ENCODE measurements at regions not wholly inside any gene's neighbourhood (a gene's known extent, or its start where the extent isn't known, plus 50 kb on each side); places are given as distances from the start of the nearest gene placed in this dataset.

DNA sequence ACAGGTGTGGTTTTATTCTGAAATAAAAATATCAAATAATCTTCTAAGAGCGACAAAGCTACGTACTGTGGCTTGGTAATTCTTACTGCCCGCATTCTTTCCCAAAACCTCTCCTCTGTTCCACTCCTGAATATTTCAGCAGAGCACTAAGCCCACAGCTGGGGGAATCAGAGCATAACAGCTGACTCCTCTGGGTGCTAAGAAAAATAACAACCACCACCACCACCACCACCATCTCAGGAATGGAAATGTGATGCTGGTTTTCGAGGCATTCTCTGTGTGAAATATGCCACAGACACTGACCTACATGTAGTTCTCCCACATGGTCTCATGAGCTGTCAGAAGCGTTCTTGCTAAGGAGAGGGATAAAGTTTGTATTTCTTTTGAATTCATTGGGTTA lies 183.7 kb downstream of the BMP4 start:
- DNase-seq (ENCODE audit: low spot score): no peak
- Histone ChIP-seq H3K79me2 (replicated peaks; ENCODE audit: insufficient read depth) (no peaks in the 10 kb centered on the region), H3K4me2 (no peak overlapping the region), H2AFZ (no peak overlapping the region), H3K36me3 (ENCODE audit: insufficient read depth) (no peaks in the 10 kb centered on the region), H3K27me3 (ENCODE audit: insufficient read depth) (no peaks in the 10 kb centered on the region), H3K4me3 (no peak overlapping the region), H3K27ac (ENCODE audit: low read depth) (no peak overlapping the region), H3K9me2 (ENCODE audit: insufficient read depth) (no peaks in the 10 kb centered on the region), H3F3A (replicated peaks; ENCODE audit: low read depth) (no peaks in the 10 kb centered on the region), H4K20me1 (replicated peaks; ENCODE audit: insufficient read depth) (no peaks in the 10 kb centered on the region), H3K4me1 (ENCODE audit: insufficient read depth) (no peaks in the 10 kb centered on the region)
- H3K36me3 Mint-ChIP-seq (ENCODE audit: low read depth): no peaks in the 10 kb centered on the region
- no peaks in the 10 kb centered on the region for H3K27me3 Mint-ChIP-seq (ENCODE audit: insufficient read depth, low read depth, poor library complexity)
- ATAC-seq: no peak
- no peaks in the 10 kb centered on the region for H3K9me3 Mint-ChIP-seq
- TF ChIP-seq EZH2phosphoT487 (IDR thresholded peaks at IDR 0.05; ENCODE audit: unreplicated experiment): no peak
- no peak for TF ChIP-seq CTCF (conservative IDR thresholded peaks at IDR 0.05; ENCODE audit: low read depth in 2 of 2)
- no peak for TF ChIP-seq REST (IDR thresholded peaks at IDR 0.05; ENCODE audit: unreplicated experiment)
- TF ChIP-seq NANOG (IDR thresholded peaks at IDR 0.05; ENCODE audit: borderline replicate concordance): no peak
- no peak for TF ChIP-seq CREB1 (CRISPR knock-in tag; IDR thresholded peaks at IDR 0.05; ENCODE audit: low read depth)
- no peak for TF ChIP-seq STAT1 (IDR thresholded peaks at IDR 0.05; ENCODE audit: unreplicated experiment)
- TF ChIP-seq POLR2AphosphoS5 (IDR thresholded peaks at IDR 0.05; ENCODE audit: low read depth): no peak
- TF ChIP-seq ZNF331 (CRISPR knock-in tag; IDR thresholded peaks at IDR 0.05; ENCODE audit: low read depth): no peak
- peaks cover 2% of the 10 kb centered on the region; the same call in 1 of the 3 replicates for H3K4me1 Mint-ChIP-seq
- H3K4me3 Mint-ChIP-seq: no peak overlapping the region
- H3K27ac Mint-ChIP-seq: no peak overlapping the region

GRCh38 chr14:53767566-53767965 lies 189.1 kb downstream of the BMP4 start:
- Mint-ChIP-seq H3K27me3 (ENCODE audit: insufficient read depth, low read depth, poor library complexity) (no peaks in the 10 kb centered on the region), H3K36me3 (ENCODE audit: low read depth) (no peaks in the 10 kb centered on the region), H3K4me1 (peaks cover 2% of the 10 kb centered on the region; the same call in 1 of the 3 replicates), H3K27ac (no peak overlapping the region), H3K4me3 (no peak overlapping the region), H3K9me3 (no peaks in the 10 kb centered on the region)
- Histone ChIP-seq H2AFZ (no peak overlapping the region), H3K4me2 (no peak overlapping the region), H3F3A (replicated peaks; ENCODE audit: low read depth) (no peaks in the 10 kb centered on the region), H3K27me3 (ENCODE audit: insufficient read depth) (no peaks in the 10 kb centered on the region), H3K36me3 (ENCODE audit: insufficient read depth) (no peaks in the 10 kb centered on the region), H3K9me2 (ENCODE audit: insufficient read depth) (no peaks in the 10 kb centered on the region), H3K4me3 (no peak overlapping the region), H3K4me1 (ENCODE audit: insufficient read depth) (no peaks in the 10 kb centered on the region), H3K79me2 (replicated peaks; ENCODE audit: insufficient read depth) (no peaks in the 10 kb centered on the region), H3K27ac (ENCODE audit: low read depth) (no peak overlapping the region), H4K20me1 (replicated peaks; ENCODE audit: insufficient read depth) (no peaks in the 10 kb centered on the region)
- DNase-seq (ENCODE audit: low spot score) (no peak), ATAC-seq (no peak)
- TF ChIP-seq CREB1 (CRISPR knock-in tag; IDR thresholded peaks at IDR 0.05; ENCODE audit: low read depth) (no peak), EZH2 (IDR thresholded peaks at IDR 0.05; ENCODE audit: low read depth, unreplicated experiment) (no peak), STAT1 (IDR thresholded peaks at IDR 0.05; ENCODE audit: unreplicated experiment) (no peak), JUNB (IDR thresholded peaks at IDR 0.05; ENCODE audit: unreplicated experiment) (no peak), REST (IDR thresholded peaks at IDR 0.05; ENCODE audit: unreplicated experiment) (no peak), ZNF331 (CRISPR knock-in tag; IDR thresholded peaks at IDR 0.05; ENCODE audit: low read depth) (no peak), EZH2phosphoT487 (IDR thresholded peaks at IDR 0.05; ENCODE audit: unreplicated experiment) (no peak)
- TF ChIP-seq, protein P1, sequence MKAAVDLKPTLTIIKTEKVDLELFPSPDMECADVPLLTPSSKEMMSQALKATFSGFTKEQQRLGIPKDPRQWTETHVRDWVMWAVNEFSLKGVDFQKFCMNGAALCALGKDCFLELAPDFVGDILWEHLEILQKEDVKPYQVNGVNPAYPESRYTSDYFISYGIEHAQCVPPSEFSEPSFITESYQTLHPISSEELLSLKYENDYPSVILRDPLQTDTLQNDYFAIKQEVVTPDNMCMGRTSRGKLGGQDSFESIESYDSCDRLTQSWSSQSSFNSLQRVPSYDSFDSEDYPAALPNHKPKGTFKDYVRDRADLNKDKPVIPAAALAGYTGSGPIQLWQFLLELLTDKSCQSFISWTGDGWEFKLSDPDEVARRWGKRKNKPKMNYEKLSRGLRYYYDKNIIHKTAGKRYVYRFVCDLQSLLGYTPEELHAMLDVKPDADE (IDR thresholded peaks at IDR 0.05): no peak

Data from GM23338 (cell line).